SK-N-SH (cell line): ENCODE measurements at regions not wholly inside any gene's neighbourhood (a gene's known extent, or its start where the extent isn't known, plus 50 kb on each side); places are given as distances from the start of the nearest gene placed in this dataset.

ENCODE experiments used
- FOXJ3 ChIP-seq: sonication (generic); formaldehyde crosslinking; IDR thresholded peaks from 2 replicates; pipeline ENCODE4 v1.5.1; 2020; ENCODE audit warnings: mild to moderate bottlenecking, missing genetic modification reagents
- JUND ChIP-seq: IDR thresholded peaks from 2 replicates; pipeline ENCODE4 v1.4.0; 2012
- POLR2AphosphoS5 ChIP-seq: IDR thresholded peaks from 2 replicates; pipeline ENCODE4 v1.6.1; 2012; ENCODE audit warnings: low read depth, low read length
- RAD21 ChIP-seq: IDR thresholded peaks from 2 replicates; pipeline ENCODE4 v1.6.1; 2012; ENCODE audit warnings: mild to moderate bottlenecking, low read length
- RCOR1 ChIP-seq: fragments of 150-350 bp; IDR thresholded peaks from 2 replicates; pipeline ENCODE4 v1.6.1; 2017; ENCODE audit warnings: antibody characterized with exemption, low read length
- SMC3 ChIP-seq: IDR thresholded peaks from 2 replicates; pipeline ENCODE4 v1.6.1; 2012; ENCODE audit warnings: low read depth, low read length, improper control_type of control experiment
- TAF1 ChIP-seq: IDR thresholded peaks from 2 replicates; pipeline ENCODE4 v1.6.1; 2012; ENCODE audit warnings: low read depth, mild to moderate bottlenecking, low read length, moderate library complexity, borderline replicate concordance
- TEAD4 ChIP-seq: IDR thresholded peaks from 2 replicates; pipeline ENCODE4 v1.4.0; 2012; ENCODE audit warnings: mild to moderate bottlenecking, borderline replicate concordance; ENCODE audit not compliant: insufficient read depth
- USF1 ChIP-seq: IDR thresholded peaks from 2 replicates; pipeline ENCODE4 v1.4.0; 2012; ENCODE audit warnings: low read depth, borderline replicate concordance
- USF2 ChIP-seq: fragments of 150-350 bp; IDR thresholded peaks from 2 replicates; pipeline ENCODE4 v1.6.1; 2017; ENCODE audit warnings: antibody characterized with exemption, low read length, low read depth, borderline replicate concordance
- YY1 ChIP-seq: IDR thresholded peaks from 2 replicates; pipeline ENCODE4 v1.4.0; 2012; ENCODE audit warnings: low read depth, mild to moderate bottlenecking
- TF ChIP-seq, protein P1 (sequence below): fragments of 200-600 bp; sonication (generic); IDR thresholded peaks from 2 replicates; pipeline ENCODE4 v1.6.1; 2017; ENCODE audit warnings: antibody characterized with exemption, mild to moderate bottlenecking, moderate library complexity
- TF ChIP-seq, protein P2 (sequence below): IDR thresholded peaks from 2 replicates; pipeline ENCODE4 v1.4.0; 2012; ENCODE audit warnings: low read depth
- TF ChIP-seq, protein P3 (sequence below): IDR thresholded peaks from 2 replicates; pipeline ENCODE4 v1.6.1; 2012; ENCODE audit warnings: mild to moderate bottlenecking, low read depth, low read length, moderate library complexity

- TF ChIP-seq, protein P1, sequence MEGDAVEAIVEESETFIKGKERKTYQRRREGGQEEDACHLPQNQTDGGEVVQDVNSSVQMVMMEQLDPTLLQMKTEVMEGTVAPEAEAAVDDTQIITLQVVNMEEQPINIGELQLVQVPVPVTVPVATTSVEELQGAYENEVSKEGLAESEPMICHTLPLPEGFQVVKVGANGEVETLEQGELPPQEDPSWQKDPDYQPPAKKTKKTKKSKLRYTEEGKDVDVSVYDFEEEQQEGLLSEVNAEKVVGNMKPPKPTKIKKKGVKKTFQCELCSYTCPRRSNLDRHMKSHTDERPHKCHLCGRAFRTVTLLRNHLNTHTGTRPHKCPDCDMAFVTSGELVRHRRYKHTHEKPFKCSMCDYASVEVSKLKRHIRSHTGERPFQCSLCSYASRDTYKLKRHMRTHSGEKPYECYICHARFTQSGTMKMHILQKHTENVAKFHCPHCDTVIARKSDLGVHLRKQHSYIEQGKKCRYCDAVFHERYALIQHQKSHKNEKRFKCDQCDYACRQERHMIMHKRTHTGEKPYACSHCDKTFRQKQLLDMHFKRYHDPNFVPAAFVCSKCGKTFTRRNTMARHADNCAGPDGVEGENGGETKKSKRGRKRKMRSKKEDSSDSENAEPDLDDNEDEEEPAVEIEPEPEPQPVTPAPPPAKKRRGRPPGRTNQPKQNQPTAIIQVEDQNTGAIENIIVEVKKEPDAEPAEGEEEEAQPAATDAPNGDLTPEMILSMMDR: no peak
- TF ChIP-seq JUND (no peak), SMC3 (no peak), RAD21 (no peak), POLR2AphosphoS5 (no peak), USF2 (no peak), YY1 (no peak), USF1 (no peak), RCOR1 (no peak), TAF1 (no peak), FOXJ3 (no peak), TEAD4 (no peak)
- TF ChIP-seq, protein P2, sequence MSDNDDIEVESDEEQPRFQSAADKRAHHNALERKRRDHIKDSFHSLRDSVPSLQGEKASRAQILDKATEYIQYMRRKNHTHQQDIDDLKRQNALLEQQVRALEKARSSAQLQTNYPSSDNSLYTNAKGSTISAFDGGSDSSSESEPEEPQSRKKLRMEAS: no peak
- TF ChIP-seq, protein P3, sequence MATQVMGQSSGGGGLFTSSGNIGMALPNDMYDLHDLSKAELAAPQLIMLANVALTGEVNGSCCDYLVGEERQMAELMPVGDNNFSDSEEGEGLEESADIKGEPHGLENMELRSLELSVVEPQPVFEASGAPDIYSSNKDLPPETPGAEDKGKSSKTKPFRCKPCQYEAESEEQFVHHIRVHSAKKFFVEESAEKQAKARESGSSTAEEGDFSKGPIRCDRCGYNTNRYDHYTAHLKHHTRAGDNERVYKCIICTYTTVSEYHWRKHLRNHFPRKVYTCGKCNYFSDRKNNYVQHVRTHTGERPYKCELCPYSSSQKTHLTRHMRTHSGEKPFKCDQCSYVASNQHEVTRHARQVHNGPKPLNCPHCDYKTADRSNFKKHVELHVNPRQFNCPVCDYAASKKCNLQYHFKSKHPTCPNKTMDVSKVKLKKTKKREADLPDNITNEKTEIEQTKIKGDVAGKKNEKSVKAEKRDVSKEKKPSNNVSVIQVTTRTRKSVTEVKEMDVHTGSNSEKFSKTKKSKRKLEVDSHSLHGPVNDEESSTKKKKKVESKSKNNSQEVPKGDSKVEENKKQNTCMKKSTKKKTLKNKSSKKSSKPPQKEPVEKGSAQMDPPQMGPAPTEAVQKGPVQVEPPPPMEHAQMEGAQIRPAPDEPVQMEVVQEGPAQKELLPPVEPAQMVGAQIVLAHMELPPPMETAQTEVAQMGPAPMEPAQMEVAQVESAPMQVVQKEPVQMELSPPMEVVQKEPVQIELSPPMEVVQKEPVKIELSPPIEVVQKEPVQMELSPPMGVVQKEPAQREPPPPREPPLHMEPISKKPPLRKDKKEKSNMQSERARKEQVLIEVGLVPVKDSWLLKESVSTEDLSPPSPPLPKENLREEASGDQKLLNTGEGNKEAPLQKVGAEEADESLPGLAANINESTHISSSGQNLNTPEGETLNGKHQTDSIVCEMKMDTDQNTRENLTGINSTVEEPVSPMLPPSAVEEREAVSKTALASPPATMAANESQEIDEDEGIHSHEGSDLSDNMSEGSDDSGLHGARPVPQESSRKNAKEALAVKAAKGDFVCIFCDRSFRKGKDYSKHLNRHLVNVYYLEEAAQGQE: no peak
Measured at GRCh38 chr3:104816716-104817115, 550.0 kb upstream of the ALCAM start.
